HAP-1 (cell line): ENCODE measurements at regions not wholly inside any gene's neighbourhood (a gene's known extent, or its start where the extent isn't known, plus 50 kb on each side); places are given as distances from the start of the nearest gene placed in this dataset.

Experiments
- DNase-seq, 2 experiments: peaks; one replicate each; pipeline ENCODE4 v3.0.0-alpha.2; 2016 to 2020; ENCODE audit warnings: low spot score in 2 of 2
- H3K27me3 ChIP-seq: fragments of 250-450 bp; sonication (Bioruptor Pico); 2 replicates; pipeline ENCODE4 v1.5.1; 2020; ENCODE audit warnings: low read depth, mild to moderate bottlenecking, moderate library complexity
- H3K36me3 ChIP-seq: fragments of 250-450 bp; sonication (Bioruptor Pico); replicated peaks from 2 replicates; pipeline ENCODE4 v1.5.1; 2020; ENCODE audit warnings: mild to moderate bottlenecking
- H3K4me1 ChIP-seq: fragments of 250-450 bp; sonication (Bioruptor Pico); 2 replicates; pipeline ENCODE4 v1.5.1; 2020; ENCODE audit warnings: mild to moderate bottlenecking
- H3K4me3 ChIP-seq: fragments of 250-450 bp; sonication (Bioruptor Pico); 2 replicates; pipeline ENCODE4 v1.5.1; 2020; ENCODE audit warnings: mild to moderate bottlenecking, moderate library complexity
- H3K9me3 ChIP-seq: fragments of 250-450 bp; sonication (Bioruptor Pico); 2 replicates; pipeline ENCODE4 v1.5.1; 2020; ENCODE audit warnings: mild to moderate bottlenecking, moderate library complexity
- in situ Hi-C: fragments of 300-500 bp; cut with MboI; formaldehyde crosslinking; loops from 3 replicates; pipeline ENCODE4 v1.14.3; 2020; ENCODE audit warnings: low sequenced_read_pairs, inconsistent platforms, mixed read lengths

- no peak for DNase-seq
- no peaks in the 10 kb centered on the region for H3K36me3 ChIP-seq
- no peak overlapping the region for H3K4me3 ChIP-seq
- no peaks in the 10 kb centered on the region for H3K9me3 ChIP-seq
- no peaks in the 10 kb centered on the region for H3K4me1 ChIP-seq
- no peaks in the 10 kb centered on the region for H3K27me3 ChIP-seq
- in situ Hi-C loops, result no loop called here
Measured at GRCh38 chr12:42855362-42855950, 265.9 kb upstream of the PRICKLE1 start.

- no peak overlapping the region for H3K4me3 ChIP-seq
- H3K27me3 ChIP-seq, result no peaks in the 10 kb centered on the region
- H3K9me3 ChIP-seq, result no peaks in the 10 kb centered on the region
- H3K4me1 ChIP-seq, result no peaks in the 10 kb centered on the region
- DNase-seq, result no peak
- in situ Hi-C loops, result no loop called here
- H3K36me3 ChIP-seq, result no peaks in the 10 kb centered on the region
Measured at GRCh38 chr12:42854826-42855225, 265.3 kb upstream of the PRICKLE1 start.

DNA sequence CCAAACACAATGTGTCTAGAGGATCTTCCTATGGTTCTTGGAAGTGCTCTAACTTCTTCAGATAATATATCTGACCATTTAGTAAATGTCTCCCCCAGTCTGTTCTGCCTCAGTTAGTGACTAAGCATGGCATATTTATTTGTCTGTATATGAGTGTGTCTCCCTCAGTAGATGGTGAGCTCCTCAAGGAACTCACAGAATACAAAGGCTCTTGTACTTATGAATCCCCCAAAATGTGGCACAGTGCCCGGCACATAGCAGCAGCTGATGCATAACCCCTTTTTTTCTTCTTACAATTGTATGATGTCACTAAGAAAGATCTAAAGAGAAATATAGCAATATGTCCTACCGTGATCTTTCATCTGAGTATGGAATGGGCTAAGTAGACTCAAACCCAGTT is 264.7 kb upstream of the PRICKLE1 start:
- Histone ChIP-seq H3K36me3 (no peaks in the 10 kb centered on the region), H3K4me3 (no peak overlapping the region), H3K4me1 (no peaks in the 10 kb centered on the region), H3K9me3 (no peaks in the 10 kb centered on the region), H3K27me3 (no peaks in the 10 kb centered on the region)
- no peak for DNase-seq
- in situ Hi-C loops, result no loop called here

GRCh38 chr12:42853370-42854140 is 264.0 kb upstream of the PRICKLE1 start:
- no peak for DNase-seq
- Histone ChIP-seq H3K4me1 (no peaks in the 10 kb centered on the region), H3K27me3 (no peaks in the 10 kb centered on the region), H3K36me3 (no peaks in the 10 kb centered on the region), H3K4me3 (no peak overlapping the region), H3K9me3 (no peaks in the 10 kb centered on the region)
- in situ Hi-C loops, result no loop called here

- H3K4me3 ChIP-seq, result no peak overlapping the region
Measured at GRCh38 chr12:42846782-42847181, 257.2 kb upstream of the PRICKLE1 start.

GRCh38 chr12:42834062-42834461 is 244.5 kb upstream of the PRICKLE1 start:
- Histone ChIP-seq H3K4me3 (no peak overlapping the region), H3K4me1 (no peaks in the 10 kb centered on the region), H3K27me3 (no peaks in the 10 kb centered on the region), H3K36me3 (no peaks in the 10 kb centered on the region), H3K9me3 (no peaks in the 10 kb centered on the region)
- in situ Hi-C loops, result no loop called here
- DNase-seq, result no peak

More at GRCh38 chr12:42846782-42847181, 257.2 kb upstream of the PRICKLE1 start:
- Histone ChIP-seq H3K9me3 (no peaks in the 10 kb centered on the region), H3K36me3 (no peaks in the 10 kb centered on the region), H3K27me3 (no peaks in the 10 kb centered on the region), H3K4me1 (no peaks in the 10 kb centered on the region)
- in situ Hi-C loops, result no loop called here
- DNase-seq, result no peak

DNA sequence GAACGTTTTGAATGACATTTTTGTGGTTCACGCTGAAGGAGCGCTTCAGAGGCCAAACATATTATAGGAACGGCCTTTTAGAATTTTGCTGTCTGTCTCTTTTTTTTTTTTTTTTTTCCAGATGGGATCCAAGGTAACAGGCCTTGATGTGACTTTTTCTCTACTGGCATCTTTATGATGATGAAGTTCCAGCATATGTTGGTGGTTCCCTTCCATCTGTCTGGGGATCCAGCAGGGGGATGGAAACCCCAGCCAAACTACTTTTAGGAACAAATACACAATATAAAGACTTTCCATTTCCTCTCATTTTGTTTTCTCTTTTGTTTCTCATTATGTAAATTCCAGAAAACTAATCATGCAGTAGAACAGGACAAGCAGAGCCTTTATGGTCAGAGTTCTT is 239.3 kb upstream of the PRICKLE1 start:
- DNase-seq, result no peak
- H3K36me3 ChIP-seq, result no peaks in the 10 kb centered on the region
- no peaks in the 10 kb centered on the region for H3K4me1 ChIP-seq
- H3K27me3 ChIP-seq, result no peaks in the 10 kb centered on the region
- H3K4me3 ChIP-seq, result no peak overlapping the region
- no peaks in the 10 kb centered on the region for H3K9me3 ChIP-seq
- in situ Hi-C loops, result no loop called here

DNA sequence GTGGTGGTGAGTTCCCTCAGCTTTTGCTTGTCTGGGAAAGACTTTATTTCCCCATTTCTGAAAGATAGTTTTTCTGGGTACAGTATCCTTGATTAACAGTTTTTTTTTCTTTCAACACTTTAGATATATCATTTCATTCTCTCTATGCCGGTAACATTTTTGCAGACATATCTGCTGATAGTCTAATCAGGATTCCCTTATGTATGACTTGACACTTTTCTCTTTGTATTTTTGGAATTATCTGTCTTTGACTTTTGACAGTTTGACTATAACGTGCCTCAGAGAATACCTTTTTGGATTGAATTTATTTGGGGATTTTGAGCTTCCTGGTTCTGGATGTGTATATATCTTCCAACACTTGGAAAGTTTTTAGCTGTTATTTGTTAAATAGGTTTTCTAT is 234.8 kb upstream of the PRICKLE1 start:
- no peaks in the 10 kb centered on the region for H3K36me3 ChIP-seq
- no peak for DNase-seq
- in situ Hi-C loops, result no loop called here
- H3K9me3 ChIP-seq, result no peaks in the 10 kb centered on the region
- H3K27me3 ChIP-seq, result no peaks in the 10 kb centered on the region
- H3K4me1 ChIP-seq, result no peaks in the 10 kb centered on the region; the same call in 1 of the 2 replicates
- H3K4me3 ChIP-seq, result no peak overlapping the region

GRCh38 chr12:42823679-42824078 is 234.1 kb upstream of the PRICKLE1 start:
- Histone ChIP-seq H3K36me3 (no peaks in the 10 kb centered on the region), H3K27me3 (no peaks in the 10 kb centered on the region), H3K4me3 (no peak overlapping the region), H3K9me3 (no peaks in the 10 kb centered on the region), H3K4me1 (no peaks in the 10 kb centered on the region; the same call in 1 of the 2 replicates)
- DNase-seq, result no peak
- in situ Hi-C loops, result no loop called here

- Histone ChIP-seq H3K4me1 (no peaks in the 10 kb centered on the region; the same call in 1 of the 2 replicates), H3K9me3 (no peaks in the 10 kb centered on the region), H3K4me3 (no peak overlapping the region), H3K27me3 (no peaks in the 10 kb centered on the region), H3K36me3 (no peaks in the 10 kb centered on the region)
- in situ Hi-C loops, result no loop called here
- peak; percentile 20 to 28 for DNase-seq
Measured at GRCh38 chr12:42819846-42820245, 230.3 kb upstream of the PRICKLE1 start.

GRCh38 chr12:42815068-42815467 is 225.5 kb upstream of the PRICKLE1 start:
- H3K4me1 ChIP-seq, result no peaks in the 10 kb centered on the region; the same call in none of the 2 replicates
- no peaks in the 10 kb centered on the region for H3K36me3 ChIP-seq
- no peaks in the 10 kb centered on the region for H3K27me3 ChIP-seq
- H3K9me3 ChIP-seq, result no peaks in the 10 kb centered on the region
- no peak overlapping the region for H3K4me3 ChIP-seq
- in situ Hi-C loops, result no loop called here
- DNase-seq, result no peak

- no peak for DNase-seq
- Histone ChIP-seq H3K4me3 (no peak overlapping the region), H3K9me3 (no peaks in the 10 kb centered on the region), H3K27me3 (no peaks in the 10 kb centered on the region), H3K4me1 (no peaks in the 10 kb centered on the region; the same call in 1 of the 2 replicates), H3K36me3 (no peaks in the 10 kb centered on the region)
- in situ Hi-C loops, result no loop called here
Measured at GRCh38 chr12:42812871-42813270, 223.3 kb upstream of the PRICKLE1 start.

DNA sequence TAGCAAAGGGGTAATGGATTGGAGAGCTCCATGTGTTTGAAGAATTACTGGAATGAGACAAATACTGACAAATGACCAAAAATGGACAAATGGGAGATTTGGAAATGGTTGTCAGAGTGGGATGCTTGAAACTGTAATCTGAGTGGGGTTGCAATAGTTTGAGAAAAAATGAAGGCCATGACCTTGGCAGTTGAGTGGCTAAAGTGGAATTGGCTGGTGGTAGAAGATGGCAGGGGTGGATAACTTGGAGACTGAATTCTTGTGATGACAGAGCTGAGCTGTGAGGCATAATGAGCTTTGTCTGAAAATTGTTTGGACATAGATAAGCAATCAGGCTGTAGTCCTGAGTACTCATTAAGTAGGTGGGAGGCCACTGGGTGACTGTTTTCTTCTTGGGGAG is 222.5 kb upstream of the PRICKLE1 start:
- Histone ChIP-seq H3K36me3 (no peaks in the 10 kb centered on the region), H3K27me3 (no peaks in the 10 kb centered on the region), H3K4me3 (no peak overlapping the region), H3K9me3 (no peaks in the 10 kb centered on the region), H3K4me1 (no peaks in the 10 kb centered on the region; the same call in 1 of the 2 replicates)
- no peak for DNase-seq
- in situ Hi-C loops, result no loop called here

DNA sequence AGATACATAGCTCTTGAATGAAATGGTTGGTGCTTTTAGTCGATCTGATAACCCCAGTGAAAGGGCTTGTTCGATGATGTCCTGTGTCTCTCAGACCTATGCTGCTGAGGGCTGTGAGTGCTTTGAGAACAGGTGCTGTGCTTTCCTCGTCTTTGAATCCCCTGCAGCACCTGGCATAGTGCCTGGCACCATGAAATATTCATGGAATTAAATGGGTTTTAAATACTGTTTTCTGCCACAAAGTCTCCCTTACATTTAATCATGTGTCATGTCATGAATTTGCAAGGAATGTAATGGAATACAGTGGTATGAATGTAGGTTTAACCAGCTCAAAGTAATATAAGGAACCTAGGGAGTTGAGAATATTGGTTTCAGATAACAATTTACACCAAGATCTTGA is 220.5 kb upstream of the PRICKLE1 start:
- Histone ChIP-seq H3K36me3 (no peaks in the 10 kb centered on the region), H3K27me3 (no peaks in the 10 kb centered on the region), H3K9me3 (no peaks in the 10 kb centered on the region), H3K4me1 (no peaks in the 10 kb centered on the region; the same call in 1 of the 2 replicates), H3K4me3 (no peak overlapping the region)
- in situ Hi-C loops, result no loop called here
- DNase-seq, result no peak
